ENCODE measurements at regions not wholly inside any gene's neighbourhood (a gene's known extent, or its start where the extent isn't known, plus 50 kb on each side); places are given as distances from the start of the nearest gene placed in this dataset.

DNA sequence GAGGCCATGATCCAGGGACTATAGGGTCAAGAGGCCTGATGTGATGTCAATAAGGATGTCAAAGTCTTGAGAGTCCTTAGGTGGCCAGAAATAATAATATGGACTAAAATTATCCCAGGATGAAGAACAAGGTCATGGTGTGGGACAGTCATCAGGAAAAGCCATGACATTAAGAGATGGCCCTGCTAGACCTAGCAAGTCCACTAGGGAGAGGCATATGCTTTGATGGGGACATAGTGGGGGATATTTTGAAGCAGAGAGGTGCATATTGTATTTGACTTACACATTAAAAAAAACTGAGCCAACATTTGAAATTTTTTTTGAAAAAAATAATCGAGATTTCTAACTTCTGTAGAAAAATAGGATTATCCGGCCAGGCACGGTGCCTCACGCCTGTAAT is 53.3 kb upstream of the CXCR4 start:
- TF ChIP-seq, protein P1, sequence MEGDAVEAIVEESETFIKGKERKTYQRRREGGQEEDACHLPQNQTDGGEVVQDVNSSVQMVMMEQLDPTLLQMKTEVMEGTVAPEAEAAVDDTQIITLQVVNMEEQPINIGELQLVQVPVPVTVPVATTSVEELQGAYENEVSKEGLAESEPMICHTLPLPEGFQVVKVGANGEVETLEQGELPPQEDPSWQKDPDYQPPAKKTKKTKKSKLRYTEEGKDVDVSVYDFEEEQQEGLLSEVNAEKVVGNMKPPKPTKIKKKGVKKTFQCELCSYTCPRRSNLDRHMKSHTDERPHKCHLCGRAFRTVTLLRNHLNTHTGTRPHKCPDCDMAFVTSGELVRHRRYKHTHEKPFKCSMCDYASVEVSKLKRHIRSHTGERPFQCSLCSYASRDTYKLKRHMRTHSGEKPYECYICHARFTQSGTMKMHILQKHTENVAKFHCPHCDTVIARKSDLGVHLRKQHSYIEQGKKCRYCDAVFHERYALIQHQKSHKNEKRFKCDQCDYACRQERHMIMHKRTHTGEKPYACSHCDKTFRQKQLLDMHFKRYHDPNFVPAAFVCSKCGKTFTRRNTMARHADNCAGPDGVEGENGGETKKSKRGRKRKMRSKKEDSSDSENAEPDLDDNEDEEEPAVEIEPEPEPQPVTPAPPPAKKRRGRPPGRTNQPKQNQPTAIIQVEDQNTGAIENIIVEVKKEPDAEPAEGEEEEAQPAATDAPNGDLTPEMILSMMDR (IDR thresholded peaks at IDR 0.05; ENCODE audit: insufficient read depth, low read depth, low read length): no peak
- no peak for TF ChIP-seq EZH2 (IDR thresholded peaks at IDR 0.05; ENCODE audit: insufficient read depth, low read length)
